GM12892 (cell line): ENCODE measurements at regions not wholly inside any gene's neighbourhood (a gene's known extent, or its start where the extent isn't known, plus 50 kb on each side); places are given as distances from the start of the nearest gene placed in this dataset.

Experiments
- POLR2AphosphoS5 ChIP-seq: IDR thresholded peaks from 2 replicates; pipeline ENCODE4 v1.6.1; 2011; ENCODE audit warnings: low read depth, low read length, control low read depth
- TAF1 ChIP-seq: IDR thresholded peaks from 2 replicates; pipeline ENCODE4 v1.6.1; 2011; ENCODE audit warnings: low read depth, mild to moderate bottlenecking, control low read depth, low read length, borderline replicate concordance

DNA sequence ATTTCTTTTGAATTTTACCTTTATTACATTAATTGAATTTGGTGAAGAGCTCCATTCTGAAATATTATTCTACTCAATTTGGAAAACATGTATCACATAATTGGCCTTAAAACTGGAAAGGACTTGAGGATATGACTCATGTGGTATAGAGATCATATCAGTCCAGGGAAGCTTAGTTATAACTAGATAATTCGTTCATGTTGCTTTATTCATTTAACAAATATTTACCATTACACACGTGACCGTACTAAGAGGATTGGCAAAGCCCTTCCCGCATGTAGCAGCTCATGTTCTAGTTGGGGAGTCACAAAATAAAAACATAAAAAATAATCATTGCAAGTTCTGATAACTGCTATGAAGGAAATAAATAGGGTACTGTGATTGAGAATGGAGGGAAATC, 1816.5 kb downstream of the MAT2B start:
- TF ChIP-seq POLR2AphosphoS5 (no peak), TAF1 (no peak)
